GM23338 (cell line): ENCODE measurements at regions not wholly inside any gene's neighbourhood (a gene's known extent, or its start where the extent isn't known, plus 50 kb on each side); places are given as distances from the start of the nearest gene placed in this dataset.
A peak's percentile ranks its signal among the peaks of the same experiment; 100 is the strongest.

Experiments
- ATAC-seq: fragments of 200-7000 bp; cut with Tn5 transposase; 3 replicates; pipeline ENCODE4 v1.9.1; 2020
- DNase-seq: peaks from one replicate; pipeline ENCODE4 v3.0.0-alpha.2; 2015; ENCODE audit warnings: low spot score
- H2AFZ ChIP-seq: fragments of 200-600 bp; sonication (generic); 2 replicates; pipeline ENCODE4 v1.8.0; 2016; ENCODE audit warnings: antibody characterized with exemption, mild to moderate bottlenecking, moderate library complexity
- H3F3A ChIP-seq: fragments of 200-600 bp; sonication (generic); replicated peaks from 2 replicates; pipeline ENCODE4 v1.8.0; 2017; ENCODE audit warnings: antibody characterized with exemption, mixed run types, low read depth
- H3K27ac ChIP-seq: fragments of 200-600 bp; sonication (generic); 2 replicates; pipeline ENCODE4 v1.6.1; 2016; ENCODE audit warnings: low read depth
- H3K27me3 ChIP-seq: fragments of 200-600 bp; sonication (generic); 2 replicates; pipeline ENCODE4 v1.8.0; 2016; ENCODE audit warnings: mild to moderate bottlenecking, mixed run types, moderate library complexity; ENCODE audit not compliant: insufficient read depth
- H3K36me3 ChIP-seq: fragments of 200-600 bp; sonication (generic); 2 replicates; pipeline ENCODE4 v1.8.0; 2016; ENCODE audit warnings: mild to moderate bottlenecking; ENCODE audit not compliant: insufficient read depth
- H3K4me1 ChIP-seq: fragments of 200-600 bp; sonication (generic); 2 replicates; pipeline ENCODE4 v1.8.0; 2016; ENCODE audit warnings: mild to moderate bottlenecking, moderate library complexity; ENCODE audit not compliant: insufficient read depth
- H3K4me2 ChIP-seq: fragments of 200-600 bp; sonication (generic); 2 replicates; pipeline ENCODE4 v1.7.1; 2017; ENCODE audit warnings: mixed run types
- H3K4me3 ChIP-seq: fragments of 200-600 bp; sonication (generic); 2 replicates; pipeline ENCODE4 v1.6.1; 2016; ENCODE audit warnings: mixed run types
- H3K79me2 ChIP-seq: fragments of 200-600 bp; sonication (generic); replicated peaks from 2 replicates; pipeline ENCODE4 v1.8.0; 2017; ENCODE audit warnings: mild to moderate bottlenecking; ENCODE audit not compliant: insufficient read depth
- H3K9me2 ChIP-seq: fragments of 200-600 bp; sonication (generic); 2 replicates; pipeline ENCODE4 v1.8.0; 2017; ENCODE audit not compliant: insufficient read depth
- H4K20me1 ChIP-seq: fragments of 200-600 bp; sonication (generic); replicated peaks from 2 replicates; pipeline ENCODE4 v1.8.0; 2017; ENCODE audit warnings: mild to moderate bottlenecking; ENCODE audit not compliant: insufficient read depth
- H3K27ac Mint-ChIP-seq: 2 replicates; pipeline ENCODE4 v1.8.0; 2020; ENCODE audit warnings: inconsistent platforms, mild to moderate bottlenecking, moderate library complexity, mixed read lengths
- H3K27me3 Mint-ChIP-seq: 3 replicates; pipeline ENCODE4 v1.8.0; 2022; ENCODE audit warnings: low read depth, mild to moderate bottlenecking, moderate library complexity, mixed read lengths, inconsistent platforms; ENCODE audit not compliant: insufficient read depth, poor library complexity
- H3K36me3 Mint-ChIP-seq: 3 replicates; pipeline ENCODE4 v1.8.0; 2021; ENCODE audit warnings: low read depth, mild to moderate bottlenecking, inconsistent platforms, moderate library complexity, mixed read lengths
- H3K4me1 Mint-ChIP-seq: 3 replicates; pipeline ENCODE4 v1.8.0; 2020; ENCODE audit warnings: mild to moderate bottlenecking, inconsistent platforms, mixed read lengths
- H3K4me3 Mint-ChIP-seq: 3 replicates; pipeline ENCODE4 v1.8.0; 2021; ENCODE audit warnings: moderate library complexity, mild to moderate bottlenecking, inconsistent platforms, mixed read lengths
- H3K9me3 Mint-ChIP-seq: 3 replicates; pipeline ENCODE4 v1.8.0; 2020; ENCODE audit warnings: moderate library complexity, mild to moderate bottlenecking, inconsistent platforms, mixed read lengths
- CREB1 ChIP-seq: fragments of 250-450 bp; sonication (Bioruptor Pico); IDR thresholded peaks from 2 replicates; pipeline ENCODE4 v1.5.0; 2020; ENCODE audit warnings: low read depth, mild to moderate bottlenecking, moderate library complexity
- NANOG ChIP-seq: IDR thresholded peaks from 2 replicates; pipeline ENCODE4 v1.6.1; 2016; ENCODE audit warnings: antibody characterized with exemption, borderline replicate concordance
- POLR2AphosphoS5 ChIP-seq: IDR thresholded peaks from 2 replicates; pipeline ENCODE4 v1.6.1; 2016; ENCODE audit warnings: antibody characterized with exemption, low read depth
- STAT1 ChIP-seq: IDR thresholded peaks from one replicate; pipeline ENCODE4 v1.6.1; 2016; ENCODE audit warnings: antibody characterized with exemption; ENCODE audit not compliant: unreplicated experiment
- ZNF114 ChIP-seq: fragments of 250-450 bp; sonication (Bioruptor Pico); IDR thresholded peaks from 2 replicates; pipeline ENCODE4 v1.5.0; 2020; ENCODE audit warnings: mild to moderate bottlenecking, moderate library complexity
- TF ChIP-seq, protein P1 (sequence below): fragments of 250-450 bp; sonication (Bioruptor Pico); IDR thresholded peaks from 2 replicates; pipeline ENCODE4 v1.5.0; 2020; ENCODE audit warnings: mild to moderate bottlenecking, moderate library complexity
- TF ChIP-seq, protein P2 (sequence below): IDR thresholded peaks from one replicate; pipeline ENCODE4 v1.6.1; 2018; ENCODE audit warnings: antibody characterized with exemption; ENCODE audit not compliant: unreplicated experiment
- TF ChIP-seq, protein P3 (sequence below): IDR thresholded peaks from 2 replicates; pipeline ENCODE4 v1.6.1; 2016; ENCODE audit warnings: antibody characterized with exemption

DNA sequence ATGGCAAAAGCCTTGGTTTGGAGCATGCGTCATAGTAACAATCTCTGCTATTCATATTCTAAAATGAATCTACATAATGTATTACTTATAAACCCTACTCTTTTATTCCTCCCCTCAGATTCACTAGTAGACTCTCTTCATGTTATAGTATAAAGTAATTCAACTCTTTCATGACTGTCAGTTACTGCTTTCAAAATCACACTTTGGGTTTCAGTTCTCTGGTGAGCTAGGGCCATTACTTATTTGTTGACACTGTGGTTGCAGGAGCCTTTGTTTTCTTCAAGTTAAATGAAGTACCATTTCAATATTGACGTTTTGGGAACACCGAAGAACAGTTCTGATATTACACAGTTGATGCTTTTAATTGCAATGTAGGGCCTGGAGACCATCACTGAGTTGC is 378.4 kb downstream of the DDX10 start:
- no peaks in the 10 kb centered on the region; the same call in 1 of the 3 replicates for H3K36me3 Mint-ChIP-seq
- no peak overlapping the region for H2AFZ ChIP-seq
- H3K27ac Mint-ChIP-seq, result no peak overlapping the region
- DNase-seq (no peak), ATAC-seq (no peak)
- no peaks in the 10 kb centered on the region for H3F3A ChIP-seq
- no peak overlapping the region for H3K4me2 ChIP-seq
- H3K27me3 Mint-ChIP-seq, result peaks cover 2% of the 10 kb centered on the region
- H3K27ac ChIP-seq, result no peak overlapping the region
- no peak for TF ChIP-seq CREB1 (CRISPR knock-in tag)
- no peak for TF ChIP-seq ZNF114
- no peaks in the 10 kb centered on the region for H3K36me3 ChIP-seq
- H3K79me2 ChIP-seq, result no peaks in the 10 kb centered on the region
- no peak overlapping the region for H3K4me3 Mint-ChIP-seq
- peaks cover 9% of the 10 kb centered on the region for H3K4me1 ChIP-seq
- peaks cover 13% of the 10 kb centered on the region for H3K4me1 Mint-ChIP-seq
- no peaks in the 10 kb centered on the region for H3K9me2 ChIP-seq
- H3K9me3 Mint-ChIP-seq, result no peaks in the 10 kb centered on the region; the same call in 2 of the 3 replicates
- no peaks in the 10 kb centered on the region for H4K20me1 ChIP-seq
- H3K4me3 ChIP-seq, result no peak overlapping the region
- H3K27me3 ChIP-seq, result no peaks in the 10 kb centered on the region

DNA sequence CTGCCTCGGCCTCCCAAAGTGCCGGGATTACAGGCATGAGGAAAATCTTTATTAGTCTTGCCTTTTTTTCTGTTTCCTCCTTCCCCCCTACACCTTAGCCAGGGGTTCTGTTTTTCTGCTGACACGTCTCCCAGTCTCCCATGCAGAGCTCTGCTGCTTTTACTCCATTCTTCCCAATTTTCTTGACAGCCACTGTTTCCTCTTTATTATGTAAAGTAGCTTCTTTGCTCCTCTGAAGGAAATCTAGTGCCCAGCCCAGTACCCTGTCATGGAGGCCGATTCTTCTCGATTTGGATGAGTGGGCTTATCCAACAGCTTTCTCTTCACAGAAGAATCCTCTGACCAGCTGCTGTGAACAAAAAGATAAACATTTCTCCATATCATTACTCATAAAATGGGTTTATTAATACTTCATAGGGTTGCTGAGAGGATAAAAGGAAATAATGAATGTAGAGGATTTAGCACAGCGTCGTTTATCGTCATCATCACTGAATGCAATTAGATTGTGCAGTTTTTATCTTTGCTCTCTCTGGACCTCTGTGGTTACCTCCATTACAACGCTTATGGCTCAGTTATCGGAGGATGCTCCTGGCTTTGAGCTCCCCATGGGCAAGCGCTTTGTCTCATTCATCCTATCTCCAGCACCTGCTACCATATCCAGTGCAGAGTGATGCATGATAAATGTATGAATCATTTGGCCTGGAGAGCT is 375.6 kb upstream of the C11orf87 start:
- Mint-ChIP-seq H3K27me3 (no peaks in the 10 kb centered on the region), H3K9me3 (no peaks in the 10 kb centered on the region), H3K27ac (peak overlapping the region; percentile 31; the same call in 1 of the 2 replicates), H3K4me1 (peaks cover 13% of the 10 kb centered on the region), H3K36me3 (no peaks in the 10 kb centered on the region; the same call in 2 of the 3 replicates), H3K4me3 (no peak overlapping the region)
- Histone ChIP-seq H4K20me1 (no peaks in the 10 kb centered on the region), H3K27ac (no peak overlapping the region), H3K27me3 (no peaks in the 10 kb centered on the region), H3K4me2 (no peak overlapping the region), H3K9me2 (no peaks in the 10 kb centered on the region), H3K4me3 (no peak overlapping the region), H3K79me2 (no peaks in the 10 kb centered on the region), H3K4me1 (peaks cover 9% of the 10 kb centered on the region), H2AFZ (peak overlapping the region; percentile 59; the same call in 1 of the 2 replicates), H3K36me3 (no peaks in the 10 kb centered on the region), H3F3A (no peaks in the 10 kb centered on the region)
- ATAC-seq (peak; percentile 60), DNase-seq (no peak)
- TF ChIP-seq, protein P1, sequence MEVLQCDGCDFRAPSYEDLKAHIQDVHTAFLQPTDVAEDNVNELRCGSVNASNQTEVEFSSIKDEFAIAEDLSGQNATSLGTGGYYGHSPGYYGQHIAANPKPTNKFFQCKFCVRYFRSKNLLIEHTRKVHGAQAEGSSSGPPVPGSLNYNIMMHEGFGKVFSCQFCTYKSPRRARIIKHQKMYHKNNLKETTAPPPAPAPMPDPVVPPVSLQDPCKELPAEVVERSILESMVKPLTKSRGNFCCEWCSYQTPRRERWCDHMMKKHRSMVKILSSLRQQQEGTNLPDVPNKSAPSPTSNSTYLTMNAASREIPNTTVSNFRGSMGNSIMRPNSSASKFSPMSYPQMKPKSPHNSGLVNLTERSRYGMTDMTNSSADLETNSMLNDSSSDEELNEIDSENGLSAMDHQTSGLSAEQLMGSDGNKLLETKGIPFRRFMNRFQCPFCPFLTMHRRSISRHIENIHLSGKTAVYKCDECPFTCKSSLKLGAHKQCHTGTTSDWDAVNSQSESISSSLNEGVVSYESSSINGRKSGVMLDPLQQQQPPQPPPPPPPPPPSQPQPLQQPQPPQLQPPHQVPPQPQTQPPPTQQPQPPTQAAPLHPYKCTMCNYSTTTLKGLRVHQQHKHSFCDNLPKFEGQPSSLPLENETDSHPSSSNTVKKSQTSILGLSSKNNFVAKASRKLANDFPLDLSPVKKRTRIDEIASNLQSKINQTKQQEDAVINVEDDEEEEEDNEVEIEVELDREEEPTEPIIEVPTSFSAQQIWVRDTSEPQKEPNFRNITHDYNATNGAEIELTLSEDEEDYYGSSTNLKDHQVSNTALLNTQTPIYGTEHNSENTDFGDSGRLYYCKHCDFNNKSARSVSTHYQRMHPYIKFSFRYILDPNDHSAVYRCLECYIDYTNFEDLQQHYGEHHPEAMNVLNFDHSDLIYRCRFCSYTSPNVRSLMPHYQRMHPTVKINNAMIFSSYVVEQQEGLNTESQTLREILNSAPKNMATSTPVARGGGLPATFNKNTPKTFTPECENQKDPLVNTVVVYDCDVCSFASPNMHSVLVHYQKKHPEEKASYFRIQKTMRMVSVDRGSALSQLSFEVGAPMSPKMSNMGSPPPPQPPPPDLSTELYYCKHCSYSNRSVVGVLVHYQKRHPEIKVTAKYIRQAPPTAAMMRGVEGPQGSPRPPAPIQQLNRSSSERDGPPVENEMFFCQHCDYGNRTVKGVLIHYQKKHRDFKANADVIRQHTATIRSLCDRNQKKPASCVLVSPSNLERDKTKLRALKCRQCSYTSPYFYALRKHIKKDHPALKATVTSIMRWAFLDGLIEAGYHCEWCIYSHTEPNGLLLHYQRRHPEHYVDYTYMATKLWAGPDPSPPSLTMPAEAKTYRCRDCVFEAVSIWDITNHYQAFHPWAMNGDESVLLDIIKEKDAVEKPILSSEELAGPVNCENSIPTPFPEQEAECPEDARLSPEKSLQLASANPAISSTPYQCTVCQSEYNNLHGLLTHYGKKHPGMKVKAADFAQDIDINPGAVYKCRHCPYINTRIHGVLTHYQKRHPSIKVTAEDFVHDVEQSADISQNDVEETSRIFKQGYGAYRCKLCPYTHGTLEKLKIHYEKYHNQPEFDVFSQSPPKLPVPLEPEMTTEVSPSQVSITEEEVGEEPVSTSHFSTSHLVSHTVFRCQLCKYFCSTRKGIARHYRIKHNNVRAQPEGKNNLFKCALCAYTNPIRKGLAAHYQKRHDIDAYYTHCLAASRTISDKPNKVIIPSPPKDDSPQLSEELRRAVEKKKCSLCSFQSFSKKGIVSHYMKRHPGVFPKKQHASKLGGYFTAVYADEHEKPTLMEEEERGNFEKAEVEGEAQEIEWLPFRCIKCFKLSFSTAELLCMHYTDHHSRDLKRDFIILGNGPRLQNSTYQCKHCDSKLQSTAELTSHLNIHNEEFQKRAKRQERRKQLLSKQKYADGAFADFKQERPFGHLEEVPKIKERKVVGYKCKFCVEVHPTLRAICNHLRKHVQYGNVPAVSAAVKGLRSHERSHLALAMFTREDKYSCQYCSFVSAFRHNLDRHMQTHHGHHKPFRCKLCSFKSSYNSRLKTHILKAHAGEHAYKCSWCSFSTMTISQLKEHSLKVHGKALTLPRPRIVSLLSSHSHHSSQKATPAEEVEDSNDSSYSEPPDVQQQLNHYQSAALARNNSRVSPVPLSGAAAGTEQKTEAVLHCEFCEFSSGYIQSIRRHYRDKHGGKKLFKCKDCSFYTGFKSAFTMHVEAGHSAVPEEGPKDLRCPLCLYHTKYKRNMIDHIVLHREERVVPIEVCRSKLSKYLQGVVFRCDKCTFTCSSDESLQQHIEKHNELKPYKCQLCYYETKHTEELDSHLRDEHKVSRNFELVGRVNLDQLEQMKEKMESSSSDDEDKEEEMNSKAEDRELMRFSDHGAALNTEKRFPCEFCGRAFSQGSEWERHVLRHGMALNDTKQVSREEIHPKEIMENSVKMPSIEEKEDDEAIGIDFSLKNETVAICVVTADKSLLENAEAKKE (CRISPR knock-in tag), result no peak
- TF ChIP-seq, protein P2, sequence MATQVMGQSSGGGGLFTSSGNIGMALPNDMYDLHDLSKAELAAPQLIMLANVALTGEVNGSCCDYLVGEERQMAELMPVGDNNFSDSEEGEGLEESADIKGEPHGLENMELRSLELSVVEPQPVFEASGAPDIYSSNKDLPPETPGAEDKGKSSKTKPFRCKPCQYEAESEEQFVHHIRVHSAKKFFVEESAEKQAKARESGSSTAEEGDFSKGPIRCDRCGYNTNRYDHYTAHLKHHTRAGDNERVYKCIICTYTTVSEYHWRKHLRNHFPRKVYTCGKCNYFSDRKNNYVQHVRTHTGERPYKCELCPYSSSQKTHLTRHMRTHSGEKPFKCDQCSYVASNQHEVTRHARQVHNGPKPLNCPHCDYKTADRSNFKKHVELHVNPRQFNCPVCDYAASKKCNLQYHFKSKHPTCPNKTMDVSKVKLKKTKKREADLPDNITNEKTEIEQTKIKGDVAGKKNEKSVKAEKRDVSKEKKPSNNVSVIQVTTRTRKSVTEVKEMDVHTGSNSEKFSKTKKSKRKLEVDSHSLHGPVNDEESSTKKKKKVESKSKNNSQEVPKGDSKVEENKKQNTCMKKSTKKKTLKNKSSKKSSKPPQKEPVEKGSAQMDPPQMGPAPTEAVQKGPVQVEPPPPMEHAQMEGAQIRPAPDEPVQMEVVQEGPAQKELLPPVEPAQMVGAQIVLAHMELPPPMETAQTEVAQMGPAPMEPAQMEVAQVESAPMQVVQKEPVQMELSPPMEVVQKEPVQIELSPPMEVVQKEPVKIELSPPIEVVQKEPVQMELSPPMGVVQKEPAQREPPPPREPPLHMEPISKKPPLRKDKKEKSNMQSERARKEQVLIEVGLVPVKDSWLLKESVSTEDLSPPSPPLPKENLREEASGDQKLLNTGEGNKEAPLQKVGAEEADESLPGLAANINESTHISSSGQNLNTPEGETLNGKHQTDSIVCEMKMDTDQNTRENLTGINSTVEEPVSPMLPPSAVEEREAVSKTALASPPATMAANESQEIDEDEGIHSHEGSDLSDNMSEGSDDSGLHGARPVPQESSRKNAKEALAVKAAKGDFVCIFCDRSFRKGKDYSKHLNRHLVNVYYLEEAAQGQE, result no peak
- TF ChIP-seq, protein P3, sequence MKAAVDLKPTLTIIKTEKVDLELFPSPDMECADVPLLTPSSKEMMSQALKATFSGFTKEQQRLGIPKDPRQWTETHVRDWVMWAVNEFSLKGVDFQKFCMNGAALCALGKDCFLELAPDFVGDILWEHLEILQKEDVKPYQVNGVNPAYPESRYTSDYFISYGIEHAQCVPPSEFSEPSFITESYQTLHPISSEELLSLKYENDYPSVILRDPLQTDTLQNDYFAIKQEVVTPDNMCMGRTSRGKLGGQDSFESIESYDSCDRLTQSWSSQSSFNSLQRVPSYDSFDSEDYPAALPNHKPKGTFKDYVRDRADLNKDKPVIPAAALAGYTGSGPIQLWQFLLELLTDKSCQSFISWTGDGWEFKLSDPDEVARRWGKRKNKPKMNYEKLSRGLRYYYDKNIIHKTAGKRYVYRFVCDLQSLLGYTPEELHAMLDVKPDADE, result no peak
- TF ChIP-seq ZNF114 (no peak), NANOG (no peak), STAT1 (no peak), POLR2AphosphoS5 (no peak)
